HG02852 (cell line): ENCODE measurements at regions not wholly inside any gene's neighbourhood (a gene's known extent, or its start where the extent isn't known, plus 50 kb on each side); places are given as distances from the start of the nearest gene placed in this dataset.
"Not testable (repeated sequence)": the region's sequence is repeated elsewhere in the genome, so short reads cannot be mapped to it uniquely, and the experiment has no call there.

ENCODE experiments used
- ATAC-seq: cut with Tn5 transposase; IDR thresholded peaks from one replicate; pipeline ENCODE4 v1.9.1; 2021; ENCODE audit warnings: mild to moderate bottlenecking, moderate library complexity; ENCODE audit not compliant: unreplicated experiment

- no peak for ATAC-seq
These were observed 352.0 kb upstream of the KAZN start for GRCh38 chr1:14246471-14246870.

- ATAC-seq: no peak
These were observed 350.8 kb upstream of the KAZN start for GRCh38 chr1:14247666-14248065.

- ATAC-seq: no peak
These were observed 346.6 kb upstream of the KAZN start for GRCh38 chr1:14251871-14252270.

GRCh38 chr1:14253676-14254075 lies 344.8 kb upstream of the KAZN start:
- no peak for ATAC-seq

GRCh38 chr1:14254251-14254650 lies 344.2 kb upstream of the KAZN start:
- ATAC-seq: no peak

GRCh38 chr1:14255233-14255632 lies 343.3 kb upstream of the KAZN start:
- no peak for ATAC-seq

GRCh38 chr1:14255711-14256110 lies 342.8 kb upstream of the KAZN start:
- ATAC-seq: no peak

GRCh38 chr1:14259191-14259757 lies 339.2 kb upstream of the KAZN start:
- ATAC-seq: no peak

GRCh38 chr1:14260480-14260879 lies 338.0 kb upstream of the KAZN start:
- no peak for ATAC-seq

GRCh38 chr1:14261395-14261794 lies 337.1 kb upstream of the KAZN start:
- ATAC-seq: no peak

- no peak for ATAC-seq
These were observed 335.8 kb upstream of the KAZN start for GRCh38 chr1:14262637-14263036.

- ATAC-seq: no peak
These were observed 335.3 kb upstream of the KAZN start for GRCh38 chr1:14263225-14263624.

- ATAC-seq: no peak
These were observed 334.8 kb upstream of the KAZN start for GRCh38 chr1:14263671-14264070.

GRCh38 chr1:14265495-14265894 lies 333.0 kb upstream of the KAZN start:
- ATAC-seq: no peak

- ATAC-seq: no peak
These were observed 330.5 kb upstream of the KAZN start for GRCh38 chr1:14267991-14268390.

GRCh38 chr1:14270821-14271220 lies 327.7 kb upstream of the KAZN start:
- ATAC-seq: no peak

- ATAC-seq: no peak
These were observed 324.7 kb upstream of the KAZN start for GRCh38 chr1:14273811-14274210.

GRCh38 chr1:14279891-14280290 lies 318.6 kb upstream of the KAZN start:
- ATAC-seq: not testable (repeated sequence)

GRCh38 chr1:14280909-14281308 lies 317.6 kb upstream of the KAZN start:
- no peak for ATAC-seq

GRCh38 chr1:14281412-14281811 lies 317.1 kb upstream of the KAZN start:
- no peak for ATAC-seq

- ATAC-seq: no peak
These were observed 315.8 kb upstream of the KAZN start for GRCh38 chr1:14282707-14283106.

- no peak for ATAC-seq
These were observed 313.2 kb upstream of the KAZN start for GRCh38 chr1:14285238-14285637.

GRCh38 chr1:14291182-14291581 lies 307.3 kb upstream of the KAZN start:
- not testable (repeated sequence) for ATAC-seq
